HCT116 (cell line): ENCODE measurements at regions not wholly inside any gene's neighbourhood (a gene's known extent, or its start where the extent isn't known, plus 50 kb on each side); places are given as distances from the start of the nearest gene placed in this dataset.

Source experiments
- ATAC-seq: fragments of 200-7000 bp; cut with Tn5 transposase; 2 replicates; pipeline ENCODE4 v1.9.1; 2020; ENCODE audit warnings: mild to moderate bottlenecking, moderate library complexity
- BruUV-seq: library from RNA; stranded (reverse); fragments of 400-500 nt; replicated peaks from 2 replicates; lab custom pipeline; 2021; lab: Mats Ljungman, UMichigan
- CTCF ChIA-PET: fragments of 300-600 bp; sonication (Branson Sonifier 250); formaldehyde crosslinking; loops from one replicate; lab custom pipeline; 2021; ENCODE audit warnings: antibody characterized with exemption; lab: Charles Lee
- POLR2A ChIA-PET: fragments of 300-600, 350-600 bp; sonication (Branson Sonifier 250); formaldehyde crosslinking; loops from one replicate; lab custom pipeline; 2021; ENCODE audit warnings: antibody characterized with exemption; lab: Charles Lee
- RAD21 ChIA-PET, 2 experiments: fragments of 300-600 bp; sonication (Branson Sonifier 250); formaldehyde crosslinking; loops; one replicate each; lab custom pipeline; 2023; ENCODE audit warnings: low total read pairs in 2 of 2; ENCODE audit not compliant: uncharacterized antibody in 2 of 2, unreplicated experiment in 2 of 2, low non-redundant PET in 1 of 2; lab: Charles Lee
- DNase-seq: peaks from one replicate; pipeline ENCODE4 v3.0.0-alpha.2; 2010; ENCODE audit warnings: low read depth, low spot score
- H2AFZ ChIP-seq: fragments of 200-600 bp; shearing (Covaris generic), sonication (generic); 2 replicates; pipeline ENCODE4 v1.6.1; 2017; ENCODE audit warnings: low read depth, mixed run types, mixed read lengths, antibody characterized with exemption, low read length; ENCODE audit not compliant: poor library complexity, severe bottlenecking
- H3K27ac ChIP-seq: 2 replicates; pipeline ENCODE4 v1.5.1; 2012; ENCODE audit warnings: low read depth, low read length
- H3K27me3 ChIP-seq: fragments of 200-600 bp; sonication (generic); 2 replicates; pipeline ENCODE4 v1.6.1; 2016; ENCODE audit warnings: mixed run types, low read length, mixed read lengths; ENCODE audit not compliant: insufficient read depth
- H3K36me3 ChIP-seq, 2 experiments: fragments of 200-500 bp in 1 of 2; fragments of 200-600 bp in 1 of 2; sonication (Bioruptor generic) in 1 of 2; sonication (generic) in 1 of 2; 2 replicates each; pipeline versions ENCODE4 v1.5.1 to v1.6.1; 2014 to 2016; ENCODE audit warnings: low read length in 2 of 2, inconsistent platforms in 1 of 2, mixed read lengths in 1 of 2, mixed run types in 1 of 2; ENCODE audit not compliant: insufficient read depth in 2 of 2, control insufficient read depth in 1 of 2
- H3K4me1 ChIP-seq, 2 experiments: fragments of 200-600 bp in 1 of 2; sonication (generic) in 1 of 2; 2 replicates each; pipeline versions ENCODE4 v1.5.1 to v1.6.1; 2012 to 2017; ENCODE audit warnings: low read length in 2 of 2, inconsistent platforms in 1 of 2, mild to moderate bottlenecking in 1 of 2, mixed read lengths in 1 of 2, mixed run types in 1 of 2, moderate library complexity in 1 of 2; ENCODE audit not compliant: insufficient read depth in 2 of 2, control insufficient read depth in 1 of 2
- H3K4me2 ChIP-seq: fragments of 200-600 bp; sonication (generic); 2 replicates; pipeline ENCODE4 v1.6.1; 2017; ENCODE audit warnings: mixed run types, low read length, mixed read lengths
- H3K4me3 ChIP-seq, 2 experiments: fragments of 200-600 bp in 1 of 2; sonication (generic) in 1 of 2; replicated peaks in 1 of 2; 2 replicates each; pipeline ENCODE4 v1.5.1; 2011 to 2016; ENCODE audit warnings: low read length in 2 of 2, control low read depth in 1 of 2, low read depth in 1 of 2, mild to moderate bottlenecking in 1 of 2, mixed read lengths in 1 of 2, mixed run types in 1 of 2
- H3K79me2 ChIP-seq: fragments of 200-600 bp; sonication (generic); 2 replicates; pipeline ENCODE4 v1.6.1; 2017; ENCODE audit warnings: mild to moderate bottlenecking, mixed run types, low read length, moderate library complexity, mixed read lengths; ENCODE audit not compliant: insufficient read depth
- H3K9ac ChIP-seq: fragments of 200-600 bp; sonication (generic); 2 replicates; pipeline ENCODE4 v1.6.1; 2016; ENCODE audit warnings: low read length, mixed read lengths
- H3K9me2 ChIP-seq: fragments of 200-600 bp; sonication (generic), shearing (Covaris generic); 2 replicates; pipeline ENCODE4 v1.6.1; 2017; ENCODE audit warnings: mixed run types, mild to moderate bottlenecking, moderate library complexity; ENCODE audit not compliant: insufficient read depth
- H3K9me3 ChIP-seq, 2 experiments: fragments of 200-500 bp in 1 of 2; fragments of 200-600 bp in 1 of 2; sonication (Bioruptor generic) in 1 of 2; sonication (generic) in 1 of 2; 2 replicates each; pipeline ENCODE4 v1.6.1; 2014 to 2017; ENCODE audit warnings: low read length in 2 of 2, mixed read lengths in 2 of 2, inconsistent platforms in 1 of 2, low read depth in 1 of 2, mild to moderate bottlenecking in 1 of 2, mixed run types in 1 of 2, moderate library complexity in 1 of 2; ENCODE audit not compliant: control insufficient read depth in 1 of 2, insufficient read depth in 1 of 2
- H4K20me1 ChIP-seq: fragments of 200-600 bp; sonication (generic), shearing (Covaris generic); 2 replicates; pipeline ENCODE4 v1.6.1; 2017; ENCODE audit warnings: mixed run types, mild to moderate bottlenecking, moderate library complexity; ENCODE audit not compliant: insufficient read depth
- CBX3 ChIP-seq: IDR thresholded peaks from 2 replicates; pipeline ENCODE4 v1.6.1; 2012; ENCODE audit warnings: low read depth
- POLR2A ChIP-seq: IDR thresholded peaks from 2 replicates; pipeline ENCODE4 v1.7.0; 2011; ENCODE audit warnings: borderline replicate concordance; ENCODE audit not compliant: insufficient read depth, insufficient read length; ENCODE audit errors: extremely low read depth
- REST ChIP-seq: IDR thresholded peaks from 2 replicates; pipeline ENCODE4 v1.6.1; 2012; ENCODE audit warnings: low read depth
- SP1 ChIP-seq: IDR thresholded peaks from 2 replicates; pipeline ENCODE4 v1.6.1; 2012; ENCODE audit warnings: low read depth
- TCF7L2 ChIP-seq: IDR thresholded peaks from 2 replicates; pipeline ENCODE4 v1.7.0; 2011; ENCODE audit warnings: borderline replicate concordance, inconsistent platforms; ENCODE audit not compliant: insufficient read depth, insufficient read length; ENCODE audit errors: extremely low read depth
- ZBTB33 ChIP-seq: IDR thresholded peaks from 2 replicates; pipeline ENCODE4 v1.6.1; 2011; ENCODE audit warnings: mild to moderate bottlenecking, low read length, moderate library complexity; ENCODE audit not compliant: insufficient replicate concordance; ENCODE audit errors: extremely low read depth
- intact Hi-C: fragments of 100-400 bp; cut with micrococcal nuclease; formaldehyde crosslinking; loops from 2 replicates; pipeline ENCODE4 v1.10.0; 2022

GRCh38 chr9:742914-743589, 98.4 kb upstream of the DMRT1 start:
- Histone ChIP-seq H3K36me3 (peaks cover 3 to 13% of the 10 kb centered on the region in 2 experiments; a peak in 2 of 4 replicates), H2AFZ (no peak overlapping the region), H3K9ac (no peak overlapping the region), H3K27ac (no peak overlapping the region), H3K9me3 (no peaks in the 10 kb centered on the region), H3K27me3 (no peaks in the 10 kb centered on the region), H3K4me3 (no peak overlapping the region), H3K4me1 (peaks cover 8 to 10% of the 10 kb centered on the region in 2 experiments), H3K4me2 (no peak overlapping the region), H3K79me2 (no peaks in the 10 kb centered on the region), H3K9me2 (no peaks in the 10 kb centered on the region), H4K20me1 (no peaks in the 10 kb centered on the region)
- ChIA-PET CTCF (no interaction called here), RAD21 (no interaction called here), POLR2A (no interaction called here)
- BruUV-seq: no TSS peak
- ATAC-seq: no peak
- no peak for TF ChIP-seq REST
- TF ChIP-seq TCF7L2: no peak
- no peak for TF ChIP-seq SP1
- no peak for TF ChIP-seq ZBTB33
- no peak for TF ChIP-seq CBX3
- no peak for TF ChIP-seq POLR2A
- intact Hi-C loops: no loop called here
- DNase-seq: no peak
